Subcutaneous abdominal adipose tissue (tissue), 5 donors: ENCODE measurements at regions not wholly inside any gene's neighbourhood (a gene's known extent, or its start where the extent isn't known, plus 50 kb on each side); places are given as distances from the start of the nearest gene placed in this dataset.

Experiments used
- H3K27ac ChIP-seq: one replicate; pipeline ENCODE4 v1.7.0; 2013; ENCODE audit warnings: low read depth, mild to moderate bottlenecking, inconsistent platforms, low read length, moderate library complexity
- H3K27me3 ChIP-seq, 5 donors: one replicate each; pipeline ENCODE4 v1.7.0; 2013; ENCODE audit warnings: low read length in 5 of 5, inconsistent platforms in 1 of 5; ENCODE audit not compliant: control insufficient read depth in 5 of 5, insufficient read depth in 4 of 5
- H3K36me3 ChIP-seq, 5 donors: one replicate each; pipeline ENCODE4 v1.7.0; 2013; ENCODE audit warnings: low read length in 5 of 5; ENCODE audit not compliant: control insufficient read depth in 5 of 5, insufficient read depth in 5 of 5
- H3K4me1 ChIP-seq, 5 donors: one replicate each; pipeline ENCODE4 v1.7.0; 2013; ENCODE audit warnings: low read length in 5 of 5, mild to moderate bottlenecking in 3 of 5, moderate library complexity in 1 of 5; ENCODE audit not compliant: control insufficient read depth in 5 of 5, insufficient read depth in 5 of 5
- H3K4me3 ChIP-seq, 5 donors: one replicate each; pipeline ENCODE4 v1.7.0; 2013; ENCODE audit warnings: low read length in 5 of 5, low read depth in 1 of 5
- H3K9ac ChIP-seq, 5 donors: one replicate each; pipeline ENCODE4 v1.7.0; 2013; ENCODE audit warnings: low read length in 5 of 5, mild to moderate bottlenecking in 4 of 5, moderate library complexity in 3 of 5
- H3K9me3 ChIP-seq, 5 donors: one replicate each; pipeline ENCODE4 v1.7.0; 2013; ENCODE audit warnings: low read length in 5 of 5; ENCODE audit not compliant: control insufficient read depth in 5 of 5
- donor health status: healthy.
- donor health status: healthy.
- donor health status: healthy.
- donor health status: healthy.
- donor health status: healthy.

- H3K27ac ChIP-seq: no peak overlapping the region
- H3K9me3 ChIP-seq: no peaks in the 10 kb centered on the region
- no peak overlapping the region for H3K9ac ChIP-seq
- no peaks in the 10 kb centered on the region for H3K36me3 ChIP-seq
- no peak overlapping the region for H3K4me3 ChIP-seq
- H3K27me3 ChIP-seq: no peaks in the 10 kb centered on the region
- H3K4me1 ChIP-seq: peaks cover 0 to 7% (median 4%) of the 10 kb centered on the region in 5 donors
Measured at GRCh38 chr2:173669888-173670287, 295.3 kb downstream of the SP3 start.

- H3K9me3 ChIP-seq: no peaks in the 10 kb centered on the region
- H3K4me1 ChIP-seq: peaks cover 0 to 7% (median 4%) of the 10 kb centered on the region in 5 donors
- no peak overlapping the region for H3K9ac ChIP-seq
- H3K27me3 ChIP-seq: no peaks in the 10 kb centered on the region
- no peak overlapping the region for H3K4me3 ChIP-seq
- H3K27ac ChIP-seq: no peak overlapping the region
- H3K36me3 ChIP-seq: no peaks in the 10 kb centered on the region
Measured at GRCh38 chr2:173672573-173673340, 292.4 kb downstream of the SP3 start.

- no peak overlapping the region for H3K9ac ChIP-seq
- H3K36me3 ChIP-seq: no peaks in the 10 kb centered on the region
- peaks cover 0 to 7% (median 4%) of the 10 kb centered on the region in 5 donors for H3K4me1 ChIP-seq
- no peak overlapping the region for H3K27ac ChIP-seq
- no peak overlapping the region for H3K4me3 ChIP-seq
- no peaks in the 10 kb centered on the region for H3K27me3 ChIP-seq
- H3K9me3 ChIP-seq: peaks cover 0 to 3% (median 0%) of the 10 kb centered on the region in 5 donors
Measured at GRCh38 chr2:173673640-173674039, 291.5 kb downstream of the SP3 start.

- Histone ChIP-seq H3K27me3 (no peaks in the 10 kb centered on the region), H3K4me3 (no peak overlapping the region), H3K4me1 (peaks cover 0 to 2% (median 0%) of the 10 kb centered on the region in 5 donors), H3K9me3 (peaks cover 3 to 13% (median 7%) of the 10 kb centered on the region in 5 donors), H3K36me3 (no peaks in the 10 kb centered on the region), H3K27ac (no peak overlapping the region), H3K9ac (no peak overlapping the region)
Measured at GRCh38 chr2:173676647-173677046, 288.5 kb downstream of the SP3 start.

DNA sequence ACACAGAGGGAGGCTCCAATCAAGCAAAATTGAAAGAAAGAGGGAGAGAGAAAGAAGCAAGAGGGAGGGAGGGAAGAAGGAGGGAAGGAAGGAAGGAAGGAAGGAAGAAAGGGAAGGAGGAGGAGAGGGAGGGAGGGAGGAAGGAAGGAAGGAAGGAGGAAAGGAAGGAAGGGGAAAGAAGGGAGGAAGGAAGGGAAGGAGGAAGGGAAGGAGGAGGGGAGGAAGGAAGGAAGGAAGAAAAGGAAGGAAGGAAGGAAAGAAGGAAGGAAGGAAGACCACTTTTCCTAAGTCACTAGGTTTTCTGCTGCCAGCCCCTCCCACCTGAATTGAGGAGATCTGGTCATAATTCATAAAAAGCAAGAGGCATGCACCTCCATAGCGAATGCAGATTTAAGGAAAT, 287.0 kb downstream of the SP3 start:
- Histone ChIP-seq H3K27me3 (no peaks in the 10 kb centered on the region), H3K36me3 (no peaks in the 10 kb centered on the region), H3K4me1 (no peaks in the 10 kb centered on the region), H3K9ac (no peak overlapping the region), H3K27ac (no peak overlapping the region), H3K9me3 (peaks cover 3 to 18% (median 12%) of the 10 kb centered on the region in 5 donors), H3K4me3 (no peak overlapping the region)

DNA sequence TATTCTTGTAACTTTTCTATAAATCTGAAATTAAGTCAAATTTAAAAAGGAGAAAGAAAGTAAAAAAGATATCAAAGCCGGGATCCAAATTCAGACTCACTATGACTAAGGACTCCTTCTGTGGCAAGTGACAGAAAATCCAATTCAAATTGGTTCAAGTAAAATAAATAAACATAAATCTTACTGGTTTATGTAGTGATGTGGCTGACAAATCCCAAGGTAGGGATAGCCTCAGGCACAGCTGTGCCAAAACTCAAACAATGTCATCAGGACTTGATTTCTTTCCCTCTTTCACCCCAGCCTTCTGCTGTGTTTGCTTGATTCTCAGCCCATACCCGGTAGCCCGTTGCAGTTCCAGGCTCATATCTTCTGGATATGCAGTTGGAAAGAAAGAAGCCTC, 284.6 kb downstream of the SP3 start:
- H3K4me1 ChIP-seq: no peaks in the 10 kb centered on the region
- H3K27me3 ChIP-seq: no peaks in the 10 kb centered on the region
- H3K4me3 ChIP-seq: no peak overlapping the region
- no peak overlapping the region for H3K27ac ChIP-seq
- no peaks in the 10 kb centered on the region for H3K36me3 ChIP-seq
- H3K9ac ChIP-seq: no peak overlapping the region
- H3K9me3 ChIP-seq: peaks cover 3 to 18% (median 12%) of the 10 kb centered on the region in 5 donors

- Histone ChIP-seq H3K27ac (no peak overlapping the region), H3K4me3 (no peak overlapping the region), H3K27me3 (no peaks in the 10 kb centered on the region), H3K9ac (no peak overlapping the region), H3K9me3 (peaks cover 3 to 18% (median 12%) of the 10 kb centered on the region in 5 donors), H3K4me1 (no peaks in the 10 kb centered on the region), H3K36me3 (no peaks in the 10 kb centered on the region)
Measured at GRCh38 chr2:173681881-173682650, 283.1 kb downstream of the SP3 start.

- no peak overlapping the region for H3K4me3 ChIP-seq
- H3K9ac ChIP-seq: no peak overlapping the region
- H3K27ac ChIP-seq: no peak overlapping the region
- no peaks in the 10 kb centered on the region for H3K36me3 ChIP-seq
- no peaks in the 10 kb centered on the region for H3K27me3 ChIP-seq
- peaks cover 3 to 15% (median 12%) of the 10 kb centered on the region in 5 donors for H3K9me3 ChIP-seq
- no peaks in the 10 kb centered on the region for H3K4me1 ChIP-seq
Measured at GRCh38 chr2:173684896-173685459, 280.2 kb downstream of the SP3 start.

GRCh38 chr2:173690349-173690748, 274.8 kb downstream of the SP3 start:
- H3K27ac ChIP-seq: no peak overlapping the region
- H3K9ac ChIP-seq: no peak overlapping the region
- no peak overlapping the region for H3K4me3 ChIP-seq
- no peaks in the 10 kb centered on the region for H3K36me3 ChIP-seq
- H3K27me3 ChIP-seq: no peaks in the 10 kb centered on the region
- no peaks in the 10 kb centered on the region for H3K9me3 ChIP-seq
- no peaks in the 10 kb centered on the region for H3K4me1 ChIP-seq

- Histone ChIP-seq H3K4me3 (no peak overlapping the region), H3K9me3 (no peaks in the 10 kb centered on the region), H3K9ac (no peak overlapping the region)
Measured at GRCh38 chr2:173692068-173692467, 273.1 kb downstream of the SP3 start.

More at GRCh38 chr2:173692068-173692467, 273.1 kb downstream of the SP3 start:
- Histone ChIP-seq H3K27me3 (no peaks in the 10 kb centered on the region), H3K36me3 (no peaks in the 10 kb centered on the region), H3K4me1 (no peaks in the 10 kb centered on the region), H3K27ac (no peak overlapping the region)
